DMS153 (cell line): ENCODE measurements at regions not wholly inside any gene's neighbourhood (a gene's known extent, or its start where the extent isn't known, plus 50 kb on each side); places are given as distances from the start of the nearest gene placed in this dataset.

Experiments
- DNase-seq: peaks from one replicate; lab custom pipeline; 2025; lab: John Stamatoyannopoulos, UW

DNA sequence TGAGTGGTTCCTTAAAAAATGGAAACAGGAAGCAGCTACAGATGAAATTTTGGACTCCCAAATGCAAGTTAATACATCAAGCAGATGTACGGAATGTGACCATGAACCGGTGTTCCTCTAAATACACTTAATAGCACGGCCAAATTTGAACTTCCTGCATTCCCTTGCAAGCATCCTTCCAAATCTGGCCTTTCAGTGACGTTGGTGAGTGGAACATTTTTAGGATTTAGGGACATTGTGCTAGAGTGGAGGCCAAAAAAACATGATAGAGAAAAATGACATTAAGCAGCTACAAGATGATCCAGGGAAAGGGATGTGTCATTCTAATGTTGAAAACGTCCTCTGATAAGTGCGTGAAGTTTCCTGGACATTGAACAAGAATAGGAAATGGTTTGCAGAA is 62.1 kb downstream of the CTAGE1 start:
- no peak for DNase-seq

DNA sequence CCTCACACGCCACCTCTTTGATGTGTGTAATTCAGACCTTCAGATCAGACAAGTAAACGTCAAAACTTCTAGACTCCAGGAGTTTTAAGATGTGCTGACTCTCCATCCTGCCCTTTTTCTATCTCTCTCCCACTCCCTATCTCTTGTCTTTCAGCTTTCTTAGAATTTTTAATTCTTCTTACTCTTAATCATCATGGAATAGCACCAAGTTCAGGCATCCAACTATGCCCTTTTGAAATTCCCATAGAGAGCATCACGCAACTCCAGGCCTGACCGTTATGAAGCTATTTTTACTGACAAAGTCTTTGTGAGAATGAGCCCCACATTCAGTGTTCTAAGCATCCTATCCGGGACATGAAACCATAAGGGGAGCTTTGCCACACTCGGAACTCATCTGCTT is 62.6 kb downstream of the CTAGE1 start:
- DNase-seq = no peak

DNA sequence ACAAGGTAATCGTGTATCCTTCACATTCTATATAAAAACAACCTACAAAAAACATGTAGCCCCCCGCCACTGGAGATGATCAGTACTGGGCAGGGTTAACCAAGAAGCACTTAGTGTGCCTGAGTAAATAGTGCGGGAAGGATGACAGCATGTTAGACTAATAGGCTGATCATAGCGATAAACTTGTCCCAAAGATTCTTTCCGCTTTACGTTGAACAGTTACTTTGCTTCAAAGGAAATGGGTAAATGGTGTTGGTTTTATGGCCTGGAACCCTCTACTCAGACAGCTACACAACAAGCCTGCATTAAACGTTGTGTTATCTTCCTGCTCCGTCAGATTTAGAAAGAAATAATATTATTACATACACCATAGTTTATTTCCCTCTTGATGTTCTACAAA is 67.7 kb downstream of the CTAGE1 start:
- no peak for DNase-seq

DNA sequence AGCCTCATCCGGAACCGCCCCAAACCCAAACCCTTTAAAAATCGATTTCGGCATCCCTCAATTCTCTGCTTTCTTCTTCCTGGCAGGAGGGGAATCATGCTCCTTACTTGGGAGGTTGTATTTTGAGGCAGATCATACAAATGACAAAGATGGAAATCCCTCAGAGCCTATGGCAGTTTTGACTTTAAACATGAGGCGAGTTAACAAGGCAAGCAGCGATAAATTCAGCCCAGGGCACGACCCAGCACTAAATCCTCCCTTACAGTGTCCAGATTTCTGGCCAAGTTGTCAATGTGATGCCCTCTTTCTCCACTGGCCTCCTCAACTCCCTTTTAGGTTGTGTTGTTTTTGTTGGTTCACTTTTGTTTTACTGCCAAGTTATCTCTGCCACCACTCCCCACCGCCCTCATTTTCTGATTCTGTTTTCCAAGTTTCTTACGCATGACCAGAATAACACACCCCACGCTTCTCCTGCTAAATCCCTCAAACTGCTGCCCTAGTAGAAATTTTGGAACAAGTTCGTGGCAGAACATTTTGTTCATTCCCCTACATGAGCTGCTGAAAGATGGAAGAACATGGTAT is 68.3 kb downstream of the CTAGE1 start:
- no peak for DNase-seq

DNA sequence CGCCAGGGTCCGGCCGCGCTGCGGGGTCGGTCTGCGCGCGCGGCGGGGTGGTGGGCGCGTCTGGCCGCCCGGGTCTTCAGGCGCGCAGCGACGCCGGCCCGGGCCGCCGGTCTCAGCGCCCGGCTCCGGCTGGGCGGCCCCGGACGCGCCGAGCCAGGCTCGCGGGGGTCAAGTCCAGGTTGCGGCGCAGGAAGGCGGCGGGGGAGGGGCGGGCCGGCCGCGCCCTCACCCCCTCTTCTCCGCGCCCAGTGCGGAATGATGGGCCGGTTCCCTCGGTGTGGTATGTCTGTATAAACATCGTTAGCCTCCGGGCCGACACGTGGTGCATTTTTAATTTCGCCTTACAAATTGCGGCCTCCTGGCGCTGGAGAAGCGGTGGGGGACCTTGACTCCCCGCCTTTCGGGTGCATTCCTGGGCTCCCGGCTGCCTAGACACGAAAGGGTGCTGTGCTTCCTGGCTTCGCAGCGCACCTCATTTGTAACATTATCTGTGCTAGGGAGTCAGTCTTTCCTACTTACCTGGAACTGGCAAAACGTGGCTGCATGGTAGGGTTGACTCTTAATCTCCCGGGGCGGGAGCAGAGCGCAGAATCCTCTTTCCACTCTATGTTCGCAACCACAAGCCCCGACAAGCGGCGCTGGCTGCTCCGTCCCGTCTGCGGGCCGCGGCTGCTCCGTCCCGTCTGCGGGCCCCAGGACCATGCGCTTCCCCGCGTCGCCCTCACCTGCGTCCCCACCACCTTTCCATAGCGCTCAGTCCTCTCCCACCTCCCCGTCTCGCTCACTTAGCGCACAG is 69.0 kb downstream of the CTAGE1 start:
- DNase-seq = peak; percentile 4

DNA sequence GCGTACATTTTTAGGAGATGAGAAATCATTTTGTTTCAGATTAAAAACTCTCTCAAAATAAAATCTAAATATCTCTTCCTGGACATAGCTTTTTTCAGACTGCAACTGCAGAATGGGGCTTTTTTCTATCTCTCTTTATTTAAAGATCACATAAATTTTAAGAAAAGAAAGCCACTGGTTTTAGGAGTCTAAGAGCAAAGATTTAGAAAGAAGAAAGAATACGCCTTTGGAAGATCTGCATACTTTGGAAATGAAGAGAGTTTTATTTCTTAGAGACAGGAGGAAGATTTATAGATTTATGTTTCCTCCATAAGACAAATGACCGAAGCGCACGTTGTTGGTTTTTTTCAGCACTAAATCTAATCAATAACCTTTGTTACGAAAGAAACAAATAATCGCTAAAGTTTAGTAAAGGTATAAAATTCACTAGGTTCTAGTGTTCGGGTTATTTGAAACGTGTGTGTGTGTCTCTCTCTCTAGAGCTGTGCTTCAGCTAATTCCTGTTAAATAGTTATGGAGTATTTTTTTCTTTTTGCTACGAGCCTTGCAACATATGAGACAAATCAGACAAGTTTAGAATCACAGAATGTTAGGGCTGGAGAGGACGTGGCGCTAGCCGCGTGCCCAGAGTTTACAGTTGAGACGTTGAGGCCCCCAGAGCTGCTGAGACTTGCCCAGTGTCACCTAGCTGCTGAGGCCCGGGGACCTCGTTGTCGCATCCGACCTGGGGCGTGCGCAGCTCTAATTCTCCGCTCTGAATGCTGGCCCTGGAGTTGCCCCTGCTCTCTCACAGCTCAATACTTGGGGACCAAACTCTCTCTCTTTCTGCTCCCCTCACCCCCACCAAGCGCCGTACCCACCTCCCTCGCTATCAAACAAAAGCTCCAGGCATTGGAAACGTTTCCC is 69.9 kb downstream of the CTAGE1 start:
- no peak for DNase-seq

DNA sequence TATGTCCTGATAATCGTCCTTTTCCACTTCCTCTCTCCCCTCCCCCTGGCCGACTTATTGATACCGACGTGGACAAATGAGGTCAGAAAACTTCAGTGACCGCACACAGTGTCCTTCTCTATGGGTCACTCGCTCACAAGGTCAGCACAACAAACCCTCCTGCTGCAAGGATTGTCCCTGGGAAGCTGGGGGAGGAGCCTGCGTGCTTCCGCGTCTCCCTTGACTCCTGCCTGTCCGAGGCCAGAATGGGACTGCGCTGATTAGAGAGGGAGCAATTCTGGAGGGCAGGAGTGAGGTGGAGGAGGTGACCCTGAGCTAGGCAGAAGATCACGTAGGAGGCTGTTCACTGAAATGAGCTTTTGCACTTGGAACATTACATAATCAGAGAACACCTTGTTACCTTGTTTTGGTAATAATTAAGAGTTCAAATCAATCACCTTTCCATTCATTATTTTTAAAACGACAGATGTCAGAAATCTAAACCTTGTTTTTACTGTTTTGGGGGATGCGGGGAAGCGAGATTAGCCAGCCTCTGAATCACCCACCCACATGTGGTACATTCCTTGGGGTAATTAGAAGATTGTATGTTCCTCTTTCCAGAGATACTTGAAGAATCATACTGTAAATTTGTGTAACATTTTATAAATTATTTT is 70.6 kb downstream of the CTAGE1 start:
- no peak for DNase-seq

DNA sequence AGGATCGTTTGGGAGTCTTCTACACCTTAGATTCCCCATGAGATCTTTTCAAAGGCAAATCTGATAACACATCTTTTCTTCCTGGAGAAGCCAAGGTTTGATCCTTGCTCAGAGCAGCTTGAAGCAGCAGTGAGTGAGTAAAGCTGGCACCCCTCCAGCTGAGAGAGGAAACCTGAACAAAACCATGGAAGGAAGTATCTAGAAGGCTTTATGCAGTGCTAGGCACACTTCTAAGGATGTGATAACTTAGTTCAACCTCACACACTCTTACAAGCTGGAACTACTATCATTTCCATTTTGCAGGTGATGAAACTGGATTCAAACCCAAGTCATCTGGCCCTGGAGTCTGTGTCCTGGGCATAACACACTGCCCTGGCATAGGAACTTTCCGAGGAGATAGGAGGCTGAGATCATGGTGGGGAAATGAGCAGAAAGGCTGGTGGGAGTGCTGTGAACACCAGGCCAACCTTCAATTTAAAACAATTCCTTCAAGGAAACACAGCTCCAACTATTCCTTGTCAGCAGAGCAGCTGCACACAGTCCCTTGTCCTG is 71.2 kb downstream of the CTAGE1 start:
- no peak for DNase-seq

DNA sequence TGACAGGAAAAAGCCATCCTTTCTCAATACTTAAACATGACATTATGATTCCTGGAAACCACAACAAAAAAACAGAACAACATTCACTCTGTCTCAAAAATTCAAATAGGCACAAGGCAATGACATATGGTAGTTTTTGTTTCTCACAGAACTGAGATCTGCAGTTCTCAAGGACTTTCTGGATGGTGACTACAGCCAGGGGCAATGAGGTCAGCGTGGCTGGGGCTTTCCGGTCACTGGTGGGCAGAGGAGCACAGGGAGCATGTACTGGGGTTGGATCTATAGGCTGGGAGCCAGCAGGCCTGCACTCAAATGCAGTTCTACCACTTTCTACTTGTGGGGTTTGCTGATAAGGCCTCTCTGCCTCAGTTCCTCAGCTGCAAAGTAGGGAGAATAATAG is 72.0 kb downstream of the CTAGE1 start:
- DNase-seq = no peak

DNA sequence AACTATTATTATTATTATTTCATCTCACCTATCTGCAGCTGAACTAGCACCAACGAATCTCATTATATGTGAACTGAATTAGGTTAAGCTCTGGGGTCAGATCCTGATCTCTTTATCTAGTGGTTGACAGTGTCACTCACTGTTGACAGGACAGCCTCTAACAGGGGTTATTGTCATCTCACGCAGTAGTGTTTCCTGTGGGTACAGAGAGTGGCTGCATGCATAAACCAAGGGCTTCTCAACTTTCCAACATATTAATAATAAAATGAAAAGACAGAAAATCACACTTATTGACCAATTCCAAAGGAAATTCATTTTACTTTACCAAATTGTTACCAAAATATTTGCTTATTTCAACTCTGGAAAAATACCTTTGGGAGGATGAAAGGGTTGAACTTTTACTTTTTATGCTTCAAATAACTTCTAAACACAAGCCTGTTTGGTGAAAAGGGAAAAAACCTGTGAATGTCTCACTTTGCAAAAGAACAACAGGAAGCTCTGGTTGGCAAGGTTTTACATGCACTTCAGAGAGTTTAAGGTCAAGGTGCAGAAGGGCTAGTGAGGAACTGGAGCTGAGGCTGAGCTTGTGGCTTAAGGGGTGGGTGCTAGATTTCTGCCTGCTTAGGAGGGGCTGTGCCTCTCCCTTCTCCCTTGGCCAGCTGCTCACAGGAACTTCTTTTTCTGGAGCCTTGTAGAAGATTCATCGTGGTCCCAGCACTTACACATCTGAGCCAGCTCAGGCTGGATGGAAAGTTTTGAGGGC is 72.6 kb downstream of the CTAGE1 start:
- DNase-seq = no peak

DNA sequence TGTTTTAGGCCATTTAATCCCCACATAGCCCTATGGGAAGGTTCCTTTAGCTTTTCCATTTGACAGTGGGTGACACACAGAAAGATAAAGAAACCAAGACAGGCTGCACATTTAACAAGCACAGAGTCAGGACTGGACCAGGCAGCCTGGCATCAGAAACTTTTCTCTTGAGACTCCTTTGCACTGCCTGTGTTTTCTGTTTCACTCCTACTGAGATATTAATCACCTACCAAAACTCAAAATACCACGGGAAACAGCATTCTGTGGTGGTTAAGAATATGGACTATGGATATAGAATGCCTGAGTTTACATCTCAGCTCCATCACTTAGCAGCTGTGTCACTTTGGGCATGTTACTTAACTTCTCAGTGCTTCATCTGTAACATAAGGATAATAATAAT is 73.3 kb downstream of the CTAGE1 start:
- no peak for DNase-seq

DNA sequence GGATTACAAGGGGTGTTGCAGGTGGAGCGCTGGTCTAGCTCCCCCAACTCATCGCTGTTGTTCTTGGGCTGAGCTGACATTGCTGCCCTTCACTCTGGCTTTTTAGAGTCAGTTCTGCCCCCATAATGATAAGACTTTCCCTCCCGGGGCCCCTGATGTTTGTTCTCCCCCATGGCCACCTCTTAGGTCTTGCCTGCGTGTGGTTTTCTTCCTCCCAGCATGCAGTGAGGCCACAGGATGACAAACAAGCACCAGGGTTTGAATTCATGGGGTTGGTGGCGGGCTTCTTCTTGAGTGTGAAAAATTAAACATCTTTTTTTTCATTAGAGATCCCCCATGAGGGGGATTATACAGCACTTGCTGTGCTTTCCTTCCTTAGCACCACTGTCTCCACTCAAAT is 74.1 kb downstream of the CTAGE1 start:
- no peak for DNase-seq

DNA sequence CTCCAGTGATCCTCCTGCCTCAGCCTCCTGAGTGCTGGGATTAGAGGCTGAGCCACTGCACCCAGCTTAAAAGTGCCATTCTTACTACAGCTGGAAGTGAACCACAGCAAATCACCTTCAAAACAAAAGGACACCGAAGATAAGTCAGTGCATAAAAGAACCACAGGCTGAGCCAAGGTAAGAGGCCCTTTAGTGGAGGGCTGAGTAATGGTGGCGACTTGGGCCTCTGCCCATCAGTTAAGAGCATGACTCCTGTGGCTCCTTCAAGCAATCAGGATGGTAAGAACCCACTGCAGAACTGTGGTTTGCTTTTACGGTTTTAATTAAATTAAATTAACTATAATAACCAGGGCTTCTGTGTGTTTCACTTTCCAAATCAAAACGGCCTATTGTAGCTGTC is 75.1 kb downstream of the CTAGE1 start:
- DNase-seq = no peak

DNA sequence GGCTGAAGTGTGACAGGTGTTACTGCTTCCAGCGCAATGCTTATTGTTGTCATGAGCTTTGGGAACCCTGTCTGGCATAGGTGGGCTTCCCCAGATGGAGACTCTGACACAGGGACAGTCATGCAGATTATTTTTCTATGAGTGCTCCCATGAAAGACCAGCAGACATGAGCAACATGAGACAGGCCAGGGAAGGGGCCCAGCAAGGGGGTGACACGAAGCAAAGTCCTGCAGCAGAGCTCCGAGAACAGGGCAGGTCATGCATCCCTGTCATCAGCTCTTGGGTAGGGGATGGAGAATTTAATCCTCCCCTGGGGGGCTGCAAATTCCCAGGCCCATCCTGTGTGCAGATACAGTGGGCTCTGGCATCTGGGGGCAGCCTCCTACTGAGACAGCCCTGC is 77.4 kb downstream of the CTAGE1 start:
- no peak for DNase-seq

DNA sequence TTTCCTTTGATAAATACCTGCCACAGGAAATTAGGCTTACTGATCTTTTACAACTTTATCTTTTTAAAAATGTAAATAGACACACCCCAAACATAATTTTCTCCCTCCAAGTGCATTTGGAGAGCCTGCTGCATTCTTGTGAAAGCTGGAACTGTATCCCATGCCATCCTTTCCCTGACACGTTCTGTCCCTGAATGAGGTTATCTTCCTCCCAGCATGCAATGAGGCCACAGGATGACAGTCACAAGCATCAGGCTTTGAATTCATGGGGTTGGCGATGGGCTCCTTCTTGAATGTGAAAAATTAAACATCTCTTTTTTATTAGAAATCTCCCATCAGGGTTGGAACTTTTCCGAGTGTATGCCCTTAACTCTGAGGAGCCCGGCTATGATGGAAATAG is 77.8 kb downstream of the CTAGE1 start:
- DNase-seq = no peak

DNA sequence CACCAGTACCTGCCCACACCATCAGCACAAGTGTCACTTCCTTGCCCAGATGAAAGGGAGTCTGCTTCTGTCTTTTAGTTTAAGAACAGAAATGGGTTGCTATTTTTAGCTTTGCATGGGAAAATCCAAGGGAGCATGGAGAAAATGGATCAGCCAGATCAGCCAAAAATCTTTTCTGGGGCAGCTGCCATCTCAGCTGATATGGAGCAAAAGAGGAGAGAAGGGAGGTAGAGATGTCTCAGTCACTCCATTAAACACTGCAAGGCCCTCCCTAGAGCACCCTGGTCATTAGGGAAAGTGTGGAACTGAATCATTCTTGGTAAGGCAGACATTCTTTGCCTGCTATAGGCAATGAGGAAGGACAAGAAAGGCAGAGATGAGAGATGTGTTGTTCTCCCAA is 79.9 kb downstream of the CTAGE1 start:
- no peak for DNase-seq

DNA sequence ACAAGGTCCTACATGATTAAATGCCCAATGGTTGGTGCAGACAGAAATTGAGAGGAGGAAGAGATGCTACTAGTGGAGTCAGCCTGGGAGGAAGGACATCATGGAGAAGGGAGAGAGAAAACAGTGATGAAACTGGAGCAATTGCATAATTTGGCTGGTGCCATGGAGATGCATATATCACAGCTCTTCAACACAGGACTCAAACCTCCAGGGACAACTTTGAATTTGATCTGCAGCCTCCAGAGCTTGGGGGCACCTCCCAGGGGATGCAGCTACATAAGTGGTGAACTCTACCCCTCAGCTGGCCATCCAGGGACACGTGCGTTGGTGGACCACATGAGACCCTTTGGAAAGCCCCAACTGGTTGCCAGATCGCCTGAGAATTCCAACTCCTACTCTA is 80.4 kb downstream of the CTAGE1 start:
- DNase-seq = no peak

DNA sequence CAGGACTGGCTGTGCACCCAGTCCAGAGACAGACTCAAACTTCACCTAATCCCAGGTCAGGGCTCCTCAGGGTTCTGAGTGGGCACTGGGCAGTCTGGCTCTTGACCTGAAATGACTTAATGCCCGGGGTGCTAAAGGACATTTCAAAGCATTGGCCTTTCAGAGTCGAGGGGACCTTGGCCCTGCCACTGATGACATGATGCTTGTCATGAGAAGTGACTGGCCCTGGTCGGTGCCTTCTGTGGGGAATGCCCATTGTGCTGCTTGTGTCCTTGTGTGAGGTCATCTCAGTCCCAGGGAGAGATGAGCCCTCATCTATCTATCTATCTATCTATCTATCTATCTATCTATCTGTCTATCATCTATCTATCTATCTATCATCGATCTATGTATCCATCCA is 81.3 kb downstream of the CTAGE1 start:
- no peak for DNase-seq

DNA sequence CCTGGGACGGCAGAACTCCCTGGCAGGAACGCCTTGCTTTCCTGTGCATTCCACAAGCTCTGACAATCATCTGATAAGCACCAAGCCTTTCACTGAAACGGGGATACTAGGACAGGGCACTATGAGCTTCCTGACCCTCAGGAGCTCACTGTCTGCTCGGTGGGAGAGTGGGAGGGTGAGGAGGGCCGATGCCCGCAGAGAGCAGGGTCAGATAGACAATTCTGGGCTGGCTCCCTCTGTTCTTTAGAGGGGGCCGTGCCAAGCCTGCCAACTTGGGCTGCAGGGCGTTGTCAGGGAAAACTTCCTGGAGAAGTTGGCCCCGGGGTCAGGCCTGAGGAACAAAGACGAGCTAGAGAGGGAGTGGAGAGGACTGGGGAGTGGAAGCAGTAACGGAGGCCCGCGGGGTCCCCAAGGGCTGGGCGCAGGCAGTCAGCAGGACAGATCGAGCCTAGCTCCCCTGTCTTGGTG is 82.0 kb downstream of the CTAGE1 start:
- no peak for DNase-seq

DNA sequence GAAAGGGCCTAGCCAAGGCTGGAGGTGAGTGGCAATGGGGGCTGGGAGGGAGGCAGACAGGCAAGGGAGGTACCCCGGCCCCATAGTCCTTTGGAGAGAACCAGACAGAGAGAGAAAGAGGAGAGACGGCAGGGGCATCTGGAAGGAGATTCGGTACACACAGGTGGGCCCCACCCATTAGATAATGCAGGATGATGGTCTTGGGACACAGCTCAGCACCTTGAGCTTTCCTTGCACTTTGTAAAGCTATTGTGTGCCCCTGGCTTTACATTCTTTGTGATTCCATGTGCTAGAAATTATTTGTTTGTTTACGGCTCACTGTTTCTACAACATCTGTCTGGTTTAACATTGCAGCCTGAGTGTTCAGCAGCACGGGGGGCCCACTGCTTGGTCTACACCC is 83.1 kb downstream of the CTAGE1 start:
- DNase-seq = no peak

DNA sequence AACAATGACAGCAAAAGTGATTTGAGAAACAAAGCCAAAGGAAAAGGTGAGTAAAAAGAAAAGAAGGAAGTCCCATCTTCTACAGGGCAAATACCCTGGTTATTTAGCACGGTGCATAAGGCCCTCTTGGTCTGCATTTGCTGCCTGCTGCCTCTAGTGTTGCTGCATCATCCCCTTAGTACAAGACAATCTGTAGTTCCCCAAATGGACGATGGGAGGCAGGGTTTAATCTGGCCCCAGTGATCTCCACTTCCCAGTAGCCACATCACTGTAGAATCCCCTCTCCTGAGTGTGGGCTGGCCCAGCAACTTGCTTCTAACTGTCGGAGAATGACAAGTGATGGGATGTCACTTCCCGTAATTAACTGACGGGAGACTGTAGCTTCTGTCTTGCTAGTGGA is 85.1 kb downstream of the CTAGE1 start:
- no peak for DNase-seq
